Dermis microvascular lymphatic vessel endothelial cell (primary cell): ENCODE measurements at regions not wholly inside any gene's neighbourhood (a gene's known extent, or its start where the extent isn't known, plus 50 kb on each side); places are given as distances from the start of the nearest gene placed in this dataset.
"Not testable (repeated sequence)": the region's sequence is repeated elsewhere in the genome, so short reads cannot be mapped to it uniquely, and the experiment has no call there.

ENCODE experiments used
- DNase-seq, 2 donors: peaks; one replicate each; pipeline versions ENCODE4 v3.0.0 to v3.0.0-alpha.2; 2010; ENCODE audit warnings: low read depth in 2 of 2

DNA sequence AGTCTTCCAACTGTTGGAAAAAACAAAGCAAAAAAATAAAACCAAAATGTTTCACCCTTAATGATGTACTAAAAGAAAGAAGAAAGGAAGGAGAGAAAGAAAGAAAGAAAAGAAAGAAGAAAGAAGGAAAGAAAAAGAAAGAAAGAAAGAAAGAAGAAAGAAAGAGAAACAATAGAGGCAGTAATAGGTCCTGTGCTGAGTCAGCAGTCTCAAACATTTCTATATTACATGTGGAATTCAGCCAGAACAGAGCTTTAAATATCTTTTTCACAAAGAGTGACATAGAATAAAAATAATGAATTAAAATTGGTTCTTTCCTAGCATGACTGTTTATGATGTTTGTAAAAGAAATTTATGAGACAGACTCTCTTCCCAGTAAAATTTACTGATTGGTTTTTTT, 1135.3 kb upstream of the CDH8 start:
- DNase-seq = no peak

DNA sequence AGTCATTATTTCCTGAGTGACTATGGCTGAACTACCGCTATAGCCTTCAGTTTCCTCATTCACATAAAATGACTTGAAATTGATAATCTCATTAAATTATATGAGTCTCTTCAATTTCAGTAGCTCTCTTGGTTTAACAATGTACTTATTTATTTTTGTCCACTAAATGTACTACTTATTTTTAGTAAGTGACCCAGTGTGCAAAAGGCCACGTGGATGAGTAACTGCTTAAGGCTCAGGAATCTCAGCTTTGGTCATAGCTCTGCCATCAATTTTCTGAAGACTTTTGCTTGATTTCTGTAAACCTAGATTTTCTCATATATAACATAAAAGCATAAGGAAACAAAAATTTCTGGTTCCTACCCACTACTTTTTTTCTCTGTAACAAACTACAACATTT, 1132.9 kb upstream of the CDH8 start:
- no peak for DNase-seq

DNA sequence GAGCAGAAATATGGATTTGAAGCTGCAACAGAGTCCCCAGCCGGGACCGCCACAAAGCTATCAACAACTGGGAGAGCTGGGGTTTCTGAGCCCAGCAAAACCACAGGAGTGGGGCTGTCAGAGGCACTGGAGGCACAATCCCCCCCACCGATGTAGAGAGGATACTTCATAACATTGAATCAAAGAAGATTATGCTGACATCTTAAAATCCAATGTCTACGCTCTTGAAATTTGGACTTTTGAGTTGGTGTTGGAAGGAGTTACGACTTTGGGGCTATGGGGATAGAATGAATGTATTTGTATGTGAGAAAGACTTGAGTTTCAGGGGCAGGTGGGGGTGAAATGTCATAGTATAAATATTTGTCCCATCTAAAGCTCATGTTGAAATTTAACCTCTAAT, 1121.6 kb upstream of the CDH8 start:
- DNase-seq = no peak

DNA sequence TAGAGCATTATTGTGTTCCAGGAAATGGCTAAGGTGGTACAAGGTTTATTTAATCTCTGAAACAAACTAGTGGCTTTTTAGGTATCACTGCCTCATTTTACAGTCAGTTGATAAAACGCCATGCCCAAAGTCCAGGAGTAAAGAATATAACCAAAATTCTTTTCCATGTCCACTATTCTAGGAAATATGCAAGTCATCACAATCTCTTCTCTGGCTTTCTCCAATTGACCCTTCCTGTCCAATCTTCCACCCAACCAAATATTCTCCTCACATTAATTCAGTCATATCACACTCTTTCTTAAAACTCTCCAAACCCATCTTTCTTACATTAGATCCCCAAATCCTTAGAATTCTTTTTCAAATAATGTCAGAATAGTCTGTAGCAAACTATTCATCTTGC, 1110.0 kb upstream of the CDH8 start:
- DNase-seq = no peak

DNA sequence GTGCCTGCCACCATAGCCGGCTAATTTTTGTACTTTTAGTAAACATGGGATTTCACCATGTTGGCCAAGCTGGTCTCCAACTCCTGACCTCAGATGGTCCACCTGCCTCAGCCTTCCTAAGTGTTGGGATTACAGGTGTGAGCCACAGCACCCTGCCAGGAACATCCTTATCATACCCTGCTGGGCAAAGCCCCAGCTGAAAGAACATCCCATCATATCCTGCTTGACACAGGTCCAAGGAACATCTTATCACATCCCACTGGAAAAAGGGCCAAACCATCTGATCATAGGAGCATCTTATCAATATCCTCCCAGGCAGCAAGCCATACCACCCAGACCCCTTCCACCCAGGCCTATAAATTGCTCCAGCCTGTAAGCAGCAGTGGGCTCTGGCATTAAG, 1109.2 kb upstream of the CDH8 start:
- no peak for DNase-seq

DNA sequence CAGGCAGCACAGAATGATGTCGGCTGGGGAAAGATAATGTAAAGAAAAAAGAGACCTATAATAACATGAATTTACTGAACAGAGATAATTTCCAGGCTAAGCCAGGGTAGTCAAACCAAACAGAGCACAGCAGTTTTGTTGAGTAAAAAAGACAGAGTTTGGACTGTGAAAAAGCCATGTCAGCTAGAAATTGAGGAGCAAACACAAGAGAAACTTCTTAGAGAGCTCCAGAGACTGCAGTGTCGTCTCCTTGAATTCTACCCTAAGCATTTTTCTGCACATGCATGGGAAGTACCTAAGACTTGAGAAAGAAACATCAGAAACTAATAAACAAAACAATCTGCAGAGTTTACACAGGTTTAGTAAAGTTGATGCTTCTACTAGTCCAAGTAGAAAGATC, 1098.8 kb upstream of the CDH8 start:
- DNase-seq = no peak

DNA sequence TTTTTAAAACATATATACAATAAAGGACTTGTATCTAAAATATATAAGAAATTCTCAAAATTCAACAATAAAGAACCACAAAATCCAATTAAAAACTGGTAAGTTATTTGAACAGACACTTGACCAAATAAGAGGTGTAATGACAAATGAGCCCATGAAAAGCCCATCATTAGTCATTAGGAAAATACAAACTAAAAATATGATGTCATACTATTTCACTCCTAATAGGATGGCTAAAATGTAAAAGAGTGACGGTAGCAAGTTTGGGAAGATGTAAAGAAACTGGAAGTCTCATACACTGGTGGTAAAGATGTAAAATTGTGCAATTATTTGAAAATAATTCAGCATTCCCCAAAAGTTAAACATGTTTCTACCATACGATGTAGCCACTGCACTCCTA, 1095.3 kb upstream of the CDH8 start:
- no peak for DNase-seq

DNA sequence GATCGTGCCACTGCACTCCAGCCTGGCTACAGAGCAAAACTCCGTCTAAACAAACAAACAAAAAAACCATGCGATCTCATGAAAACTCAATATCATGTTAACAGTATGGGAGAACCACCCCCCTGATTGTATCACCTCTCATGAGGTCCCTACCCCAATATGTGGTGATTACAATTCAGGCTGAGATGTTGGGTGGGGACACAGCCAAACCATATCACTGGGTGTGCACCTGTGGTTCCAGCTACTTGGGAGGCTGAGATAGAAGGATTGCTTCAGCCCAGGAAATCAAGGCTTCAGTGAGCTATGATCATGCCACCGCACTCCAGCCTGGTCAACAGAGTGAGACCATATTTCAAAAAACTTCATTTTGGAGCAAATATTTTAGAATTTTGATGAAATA, 1094.7 kb upstream of the CDH8 start:
- no peak for DNase-seq

DNA sequence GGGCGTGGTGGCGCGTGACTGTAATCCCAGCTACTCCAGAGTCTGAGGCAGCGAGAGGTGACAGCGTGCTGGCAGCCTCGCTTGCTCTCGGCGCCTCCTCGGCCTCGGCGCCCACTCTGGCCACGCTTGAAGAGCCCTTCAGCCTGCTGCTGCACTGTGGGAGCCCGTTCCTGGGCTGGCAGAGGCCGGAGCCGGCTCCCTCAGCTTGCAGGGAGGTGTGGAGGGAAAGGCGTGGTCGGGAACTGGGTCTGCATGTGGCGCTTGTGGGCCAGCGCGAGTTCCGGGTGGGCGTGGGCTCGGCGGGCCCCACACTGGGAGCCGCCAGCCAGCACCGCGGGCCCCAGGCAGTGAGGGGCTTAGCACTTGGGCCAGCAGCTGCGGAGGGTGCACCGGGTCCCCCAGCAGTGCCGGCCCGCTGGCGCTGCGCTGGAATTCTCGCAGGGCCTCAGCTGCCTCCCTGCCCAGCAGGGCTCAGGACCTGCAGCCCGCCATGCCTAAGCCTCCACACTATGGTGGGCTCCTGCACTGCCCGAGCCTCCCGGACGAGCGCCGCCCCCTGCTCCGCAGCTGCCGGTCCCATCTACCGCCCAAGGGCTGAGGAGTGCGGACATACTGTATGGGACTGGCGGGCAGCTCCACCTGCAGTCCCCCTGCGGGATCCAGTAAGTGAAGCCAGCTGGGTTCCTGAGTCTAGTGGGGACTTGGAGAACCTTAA, 1093.3 kb upstream of the CDH8 start:
- DNase-seq = no peak

DNA sequence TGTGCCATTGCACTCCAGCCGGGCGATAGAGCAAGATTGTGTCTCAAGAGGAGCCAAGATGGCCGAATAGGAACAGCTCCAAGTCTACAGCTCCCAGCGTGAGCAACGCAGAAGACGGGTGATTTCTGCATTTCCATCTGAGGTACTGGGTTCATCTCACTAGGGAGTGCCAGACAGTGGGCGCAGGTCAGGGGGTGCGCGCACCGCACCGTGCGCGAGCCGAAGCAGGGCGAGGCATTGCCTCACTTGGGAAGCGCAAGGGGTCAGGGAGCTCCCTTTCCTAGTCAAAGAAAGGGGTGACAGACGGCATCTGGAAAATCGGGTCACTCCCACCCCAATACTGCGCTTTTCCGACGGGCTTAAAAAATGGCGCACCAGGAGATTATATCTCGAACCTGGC, 1083.7 kb upstream of the CDH8 start:
- not testable (repeated sequence) for DNase-seq

DNA sequence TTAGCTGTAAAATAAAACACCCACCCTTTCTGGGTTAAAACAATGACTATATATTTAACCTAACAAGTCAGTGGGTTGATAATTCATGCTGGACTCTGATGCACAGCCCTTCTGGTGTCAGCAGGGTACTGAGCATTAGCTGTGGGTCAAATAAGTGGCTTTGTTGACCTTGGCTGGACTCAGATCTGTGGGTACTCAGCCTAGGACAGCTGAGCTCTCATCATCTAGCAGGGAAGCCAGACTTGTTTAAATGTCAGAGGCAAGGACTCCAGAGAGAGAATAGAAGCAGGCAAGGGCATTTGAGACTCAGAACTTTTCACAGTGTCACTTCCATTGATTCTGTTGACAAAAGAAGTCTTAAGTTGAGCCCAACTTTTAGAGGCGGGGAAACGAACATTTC, 1063.8 kb upstream of the CDH8 start:
- DNase-seq = no peak

DNA sequence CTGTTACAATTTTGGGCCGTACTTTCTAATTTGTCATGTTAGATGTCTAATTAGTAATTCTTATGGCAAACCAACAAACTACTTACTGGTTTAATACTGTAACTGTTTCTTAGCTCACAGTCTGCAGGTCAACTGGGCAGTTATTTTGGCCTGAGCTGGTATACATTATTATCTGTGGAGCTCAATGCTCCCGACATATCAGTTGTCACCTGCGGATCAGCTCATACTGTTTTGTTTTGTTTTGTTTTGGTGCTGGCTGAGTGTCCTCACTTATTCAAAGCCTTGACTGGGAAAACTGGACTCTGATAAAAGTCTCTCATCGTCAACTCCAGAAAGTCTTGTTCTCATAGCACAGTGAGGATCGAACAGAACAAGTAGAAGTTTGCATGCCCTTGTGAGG, 1060.6 kb upstream of the CDH8 start:
- DNase-seq = no peak

DNA sequence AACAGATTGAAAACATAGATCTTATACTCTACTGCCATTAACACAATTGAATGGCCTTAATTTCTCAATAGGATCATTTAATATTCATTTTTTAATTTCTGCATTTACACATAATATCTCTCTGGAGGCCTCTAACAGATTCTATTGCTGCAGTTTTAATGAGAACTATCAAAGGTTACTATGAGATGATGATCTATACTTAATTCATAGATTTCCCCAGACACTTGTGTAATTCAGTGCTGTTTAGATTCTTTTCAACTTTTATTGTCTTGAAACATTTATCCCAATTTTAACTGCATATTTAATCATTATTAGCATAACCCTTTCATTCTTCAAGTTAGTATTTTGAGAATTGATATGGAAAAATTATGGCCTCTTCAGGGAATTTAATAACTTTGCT, 1056.5 kb upstream of the CDH8 start:
- DNase-seq = no peak

DNA sequence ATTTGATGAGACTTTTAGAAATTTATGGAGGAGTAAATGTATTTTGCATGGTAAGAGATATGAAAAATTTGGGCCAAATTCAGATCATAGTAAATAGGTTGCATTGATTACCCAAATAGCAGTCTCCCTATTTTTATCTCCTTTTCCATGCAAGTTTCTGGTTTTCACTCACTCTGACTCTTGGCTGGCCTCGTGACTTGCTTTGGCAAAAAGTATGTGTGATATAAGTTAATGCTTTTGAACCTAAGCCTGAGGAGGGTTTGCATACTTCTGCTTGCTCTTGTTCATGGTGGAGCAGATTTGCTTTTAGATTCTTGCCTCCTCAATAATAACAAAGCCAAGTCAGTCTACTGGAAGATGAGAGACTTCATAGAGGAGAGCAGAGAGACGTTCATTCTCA, 1045.9 kb upstream of the CDH8 start:
- DNase-seq = no peak

DNA sequence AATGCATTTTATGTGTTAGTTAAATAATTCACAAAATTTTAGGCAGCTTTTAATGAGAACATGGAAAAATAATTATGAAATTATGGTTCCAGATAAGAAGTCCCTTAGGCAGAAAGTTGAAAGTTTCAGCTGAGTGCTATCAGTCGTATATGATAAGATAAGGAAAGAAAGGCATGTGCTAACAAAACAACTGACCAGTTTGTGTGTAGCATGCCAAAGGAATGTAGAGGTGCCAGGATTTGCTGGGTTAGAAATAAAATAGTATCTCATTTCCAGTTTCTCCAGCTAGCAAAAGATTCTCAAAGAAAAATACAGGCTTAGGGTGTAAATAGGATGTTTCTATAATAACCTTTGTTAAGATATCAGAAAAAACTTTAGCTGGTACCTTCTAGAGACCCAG, 1044.5 kb upstream of the CDH8 start:
- DNase-seq = no peak

DNA sequence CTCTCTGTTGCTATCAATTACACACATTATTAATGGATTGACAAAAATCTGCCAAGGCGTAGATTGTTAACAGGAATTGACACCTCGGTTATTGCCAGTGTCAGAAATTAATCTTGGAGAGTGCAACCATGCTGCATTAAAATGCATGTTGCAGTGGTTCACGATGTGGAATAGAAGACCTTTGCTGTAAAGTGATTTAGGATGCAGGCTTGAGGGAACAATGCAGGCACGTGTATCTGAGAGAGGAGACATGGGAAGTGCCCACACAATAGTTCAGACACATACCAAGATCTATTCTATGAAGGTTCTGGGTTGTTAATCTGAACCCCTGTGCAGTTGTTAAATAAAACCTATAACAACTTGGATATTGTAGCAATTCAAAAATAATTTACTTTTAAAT, 1032.8 kb upstream of the CDH8 start:
- no peak for DNase-seq

DNA sequence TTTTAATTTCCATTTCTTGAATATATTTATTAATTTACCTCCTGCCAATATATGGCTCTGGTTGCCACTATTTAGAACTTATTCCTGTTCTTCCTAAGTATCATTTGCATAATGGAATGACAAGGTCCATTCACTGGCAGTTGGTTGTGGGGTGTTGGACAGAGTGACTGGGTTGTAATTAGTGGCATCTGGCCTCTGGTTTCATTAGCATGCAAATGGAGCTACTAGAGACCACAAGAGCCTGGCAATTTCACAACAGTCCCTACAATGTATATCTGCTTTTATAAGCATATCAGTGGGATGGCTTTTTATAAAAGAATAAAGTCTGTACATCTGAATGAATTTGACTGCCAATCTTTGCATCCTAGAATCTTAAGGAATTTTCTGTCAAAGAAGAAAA, 1030.9 kb upstream of the CDH8 start:
- no peak for DNase-seq

DNA sequence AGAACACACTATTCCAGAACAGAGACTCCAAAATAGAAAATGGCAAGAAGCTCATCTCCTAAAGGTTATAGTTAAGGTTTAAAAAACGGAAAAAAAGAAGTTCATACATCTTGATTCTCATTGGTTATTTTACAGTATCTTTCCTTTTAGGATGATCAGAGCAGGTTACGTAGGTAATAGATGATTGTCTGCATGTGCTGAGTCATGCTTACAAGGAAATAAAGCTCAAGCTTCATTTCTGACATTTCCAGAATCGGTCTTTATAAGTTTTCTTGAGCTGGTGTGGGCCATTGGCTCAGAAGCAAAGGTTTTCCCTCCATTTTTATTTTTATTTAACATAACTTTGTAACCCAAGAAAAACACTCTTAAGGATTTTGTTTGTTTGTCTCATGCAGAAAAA, 1030.3 kb upstream of the CDH8 start:
- no peak for DNase-seq

DNA sequence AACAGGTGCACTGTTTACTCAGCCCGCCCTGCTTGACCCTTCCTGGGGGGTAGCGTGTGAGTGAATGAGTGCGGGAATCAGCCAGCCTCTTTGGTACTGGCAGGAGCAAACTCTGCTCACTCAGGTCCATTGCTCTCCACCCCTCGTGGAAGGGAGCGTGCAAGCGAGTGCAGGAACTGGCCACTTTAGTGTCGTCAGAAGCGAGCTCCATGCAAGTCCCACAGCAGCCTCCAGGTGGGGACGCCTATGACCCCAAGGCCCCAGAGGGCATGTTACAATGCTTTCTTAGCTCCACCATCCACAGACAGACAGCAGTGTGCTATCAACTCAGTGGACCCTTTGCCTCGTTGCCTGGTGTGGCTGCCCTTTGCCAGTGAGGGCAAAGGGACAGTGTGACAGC, 1025.1 kb upstream of the CDH8 start:
- no peak for DNase-seq

DNA sequence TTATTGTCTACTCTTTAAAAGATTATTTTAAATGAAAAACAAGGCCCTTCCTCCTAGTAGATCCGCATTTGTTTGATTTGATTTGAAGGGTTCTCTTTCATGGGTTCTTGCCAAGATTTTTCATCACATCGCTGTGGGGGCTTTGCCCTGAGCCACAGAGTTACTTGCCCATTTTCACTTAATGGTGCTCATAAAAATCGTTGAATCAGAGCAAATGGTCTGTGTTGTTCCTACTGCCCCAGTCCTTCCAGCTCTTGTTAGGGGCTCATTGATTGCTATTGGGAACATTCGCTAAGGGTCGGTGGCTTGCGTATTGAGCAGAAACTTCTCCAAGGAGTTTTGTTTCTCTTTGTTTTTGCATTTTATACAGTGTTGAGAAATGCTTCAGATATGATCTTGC, 1023.4 kb upstream of the CDH8 start:
- no peak for DNase-seq

DNA sequence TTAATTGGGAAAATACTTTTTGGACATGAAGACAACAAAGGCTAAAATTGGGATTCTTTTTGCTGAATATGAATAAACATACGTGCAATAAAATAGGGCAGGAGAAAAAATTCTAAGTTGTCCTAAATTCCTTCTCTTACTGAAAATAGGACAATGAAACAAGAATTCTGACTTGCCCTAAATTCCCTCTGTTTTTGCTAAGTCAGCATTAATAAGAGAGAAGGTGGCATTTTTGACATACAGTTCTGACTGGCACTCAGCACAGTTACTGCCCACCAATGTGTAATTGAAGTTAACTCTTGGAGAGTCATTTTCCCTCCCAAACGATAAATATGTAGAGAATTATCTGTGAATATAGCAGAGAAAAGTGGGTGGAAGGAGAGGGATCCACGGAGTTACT, 1021.1 kb upstream of the CDH8 start:
- DNase-seq = no peak

DNA sequence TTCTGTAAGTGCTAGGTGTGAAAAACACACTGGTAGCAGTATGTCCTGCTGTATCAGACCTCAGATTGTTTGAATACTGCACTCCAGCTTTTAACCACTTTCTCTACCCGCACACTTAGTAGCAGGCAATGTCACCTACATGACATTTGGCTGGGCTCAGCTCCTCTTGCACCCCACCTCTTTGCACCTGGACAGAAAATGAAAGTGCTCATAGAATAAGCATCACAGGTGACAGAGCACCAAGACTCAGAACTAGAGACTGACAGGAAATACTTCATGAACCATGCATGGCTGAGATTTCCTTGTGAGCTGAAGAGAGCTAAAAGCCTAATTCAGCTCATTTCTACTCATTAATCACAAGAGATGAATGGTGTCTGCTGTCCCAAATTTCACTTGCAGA, 1014.2 kb upstream of the CDH8 start:
- no peak for DNase-seq

DNA sequence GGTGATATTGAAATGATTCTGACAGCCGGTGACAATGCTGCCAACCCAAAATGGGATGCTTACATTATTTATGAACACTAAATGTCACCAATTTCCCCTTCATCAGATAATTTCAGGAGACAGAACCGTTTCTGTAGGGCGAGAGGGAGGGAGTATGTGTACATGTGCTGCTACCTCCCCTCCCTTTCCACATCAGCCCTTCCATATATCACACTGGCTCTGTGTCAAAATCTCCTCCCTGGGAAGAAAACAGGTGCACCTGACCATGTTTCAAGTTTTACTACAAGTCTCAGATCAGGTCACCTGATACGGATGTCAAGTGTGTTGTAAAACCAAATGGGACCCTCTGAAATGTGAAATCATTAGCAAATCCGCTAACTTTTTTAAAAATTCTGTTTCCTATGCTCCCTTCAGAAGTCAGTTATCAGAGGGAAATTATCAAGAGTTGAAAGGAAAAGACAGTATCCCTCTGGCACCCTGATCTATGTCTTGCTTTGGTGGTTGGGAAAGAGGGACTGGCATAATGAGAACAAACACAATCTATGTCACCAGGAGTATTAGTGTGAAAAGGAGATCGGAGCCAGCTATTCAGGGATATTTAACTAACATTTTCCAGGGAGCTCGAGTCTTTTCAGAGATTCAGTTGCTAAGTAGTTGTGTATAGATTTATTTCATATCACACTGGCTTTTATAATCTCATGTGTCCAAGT, 1002.3 kb upstream of the CDH8 start:
- no peak for DNase-seq
